H9 (cell line): ENCODE measurements at regions not wholly inside any gene's neighbourhood (a gene's known extent, or its start where the extent isn't known, plus 50 kb on each side); places are given as distances from the start of the nearest gene placed in this dataset.
A peak's percentile ranks its signal among the peaks of the same experiment; 100 is the strongest.

Experiments
- DNase-seq: peaks from one replicate; pipeline ENCODE4 v3.0.0-alpha.2; 2017
- H2AFZ ChIP-seq: one replicate; pipeline ENCODE4 v1.6.1; 2013; ENCODE audit warnings: mild to moderate bottlenecking, low read length, control low read depth, moderate library complexity
- H2AK5ac ChIP-seq: 2 replicates; pipeline ENCODE4 v1.6.1; 2013; ENCODE audit warnings: low read length, control low read depth, mixed read lengths; ENCODE audit not compliant: insufficient read length
- H2BK120ac ChIP-seq: one replicate; pipeline ENCODE4 v1.6.1; 2013; ENCODE audit warnings: low read depth, mild to moderate bottlenecking, low read length, control low read depth, inconsistent platforms; ENCODE audit not compliant: poor library complexity, severe bottlenecking
- H2BK12ac ChIP-seq: 2 replicates; pipeline ENCODE4 v1.6.1; 2013; ENCODE audit warnings: low read length, control low read depth, mixed read lengths, low read depth; ENCODE audit not compliant: insufficient read length
- H2BK15ac ChIP-seq: 2 replicates; pipeline ENCODE4 v1.6.1; 2013; ENCODE audit warnings: low read depth, low read length, control low read depth
- H2BK20ac ChIP-seq: one replicate; pipeline ENCODE4 v1.6.1; 2013; ENCODE audit warnings: low read depth, mild to moderate bottlenecking, low read length, control low read depth, inconsistent platforms; ENCODE audit not compliant: poor library complexity, severe bottlenecking
- H2BK5ac ChIP-seq: 2 replicates; pipeline ENCODE4 v1.6.1; 2013; ENCODE audit warnings: low read length, control low read depth, mixed read lengths; ENCODE audit not compliant: insufficient read length
- H3K14ac ChIP-seq: 2 replicates; pipeline ENCODE4 v1.6.1; 2013; ENCODE audit warnings: low read length, control low read depth; ENCODE audit not compliant: insufficient read depth
- H3K18ac ChIP-seq: 2 replicates; pipeline ENCODE4 v1.6.1; 2013; ENCODE audit warnings: low read depth, mild to moderate bottlenecking, mixed read lengths, low read length, control low read depth; ENCODE audit not compliant: insufficient read length
- H3K23ac ChIP-seq: 2 replicates; pipeline ENCODE4 v1.6.1; 2013; ENCODE audit warnings: low read length, control low read depth, mixed read lengths, low read depth; ENCODE audit not compliant: insufficient read length
- H3K23me2 ChIP-seq: 2 replicates; pipeline ENCODE4 v1.6.1; 2013; ENCODE audit warnings: low read depth, mild to moderate bottlenecking, mixed read lengths, low read length, control low read depth; ENCODE audit not compliant: insufficient read length, poor library complexity, severe bottlenecking
- H3K27ac ChIP-seq: 2 replicates; pipeline ENCODE4 v1.5.1; 2013; ENCODE audit warnings: low read length, control low read depth, mixed read lengths, low read depth; ENCODE audit not compliant: insufficient read length
- H3K27me3 ChIP-seq: 2 replicates; pipeline ENCODE4 v1.6.1; 2013; ENCODE audit warnings: low read length, control low read depth, inconsistent platforms; ENCODE audit not compliant: insufficient read depth
- H3K4ac ChIP-seq: 2 replicates; pipeline ENCODE4 v1.6.1; 2013; ENCODE audit warnings: low read depth, mild to moderate bottlenecking, control low read depth, inconsistent platforms, low read length, moderate library complexity
- H3K4me1 ChIP-seq: 2 replicates; pipeline ENCODE4 v1.6.1; 2013; ENCODE audit warnings: low read length, control low read depth, inconsistent platforms; ENCODE audit not compliant: insufficient read depth
- H3K4me2 ChIP-seq: 2 replicates; pipeline ENCODE4 v1.6.1; 2013; ENCODE audit warnings: low read length, control low read depth, mixed read lengths; ENCODE audit not compliant: insufficient read length, insufficient read depth
- H3K56ac ChIP-seq: 2 replicates; pipeline ENCODE4 v1.6.1; 2013; ENCODE audit warnings: low read depth, mild to moderate bottlenecking, mixed read lengths, low read length, control low read depth; ENCODE audit not compliant: insufficient read length
- H3K79me1 ChIP-seq: 2 replicates; pipeline ENCODE4 v1.6.1; 2013; ENCODE audit warnings: low read depth, mild to moderate bottlenecking, moderate library complexity, low read length, control low read depth, inconsistent platforms; ENCODE audit not compliant: insufficient read depth, poor library complexity, severe bottlenecking
- H3K79me2 ChIP-seq: 2 replicates; pipeline ENCODE4 v1.6.1; 2013; ENCODE audit warnings: low read length, control low read depth, inconsistent platforms; ENCODE audit not compliant: insufficient read depth
- H3K9ac ChIP-seq: 2 replicates; pipeline ENCODE4 v1.6.1; 2013; ENCODE audit warnings: low read length, control low read depth, mixed read lengths; ENCODE audit not compliant: insufficient read length; ENCODE audit errors: extremely low read depth
- H3K9me3 ChIP-seq: one replicate; pipeline ENCODE4 v1.6.1; 2013; ENCODE audit warnings: low read depth, low read length, inconsistent platforms; ENCODE audit not compliant: control insufficient read depth
- H3T11ph ChIP-seq: one replicate; pipeline ENCODE4 v1.6.1; 2013; ENCODE audit warnings: mild to moderate bottlenecking, low read length, control low read depth, inconsistent platforms
- H4K20me1 ChIP-seq: one replicate; pipeline ENCODE4 v1.6.1; 2013; ENCODE audit not compliant: control insufficient read depth, insufficient read length, insufficient read depth
- H4K5ac ChIP-seq: 2 replicates; pipeline ENCODE4 v1.6.1; 2013; ENCODE audit warnings: low read depth, mild to moderate bottlenecking, mixed read lengths, low read length, control low read depth; ENCODE audit not compliant: insufficient read length
- H4K8ac ChIP-seq: replicated peaks from 2 replicates; pipeline ENCODE4 v1.6.1; 2013; ENCODE audit warnings: low read length, control low read depth, mixed read lengths, low read depth; ENCODE audit not compliant: insufficient read length
- H4K91ac ChIP-seq: 2 replicates; pipeline ENCODE4 v1.6.1; 2013; ENCODE audit warnings: low read depth, mild to moderate bottlenecking, moderate library complexity, mixed read lengths, low read length, control low read depth; ENCODE audit not compliant: insufficient read length
- H3K27ac Mint-ChIP-seq, 3 experiments: 2 replicates in 2 of 3; 3 replicates in 1 of 3; pipeline ENCODE4 v1.8.0; 2020 to 2021; ENCODE audit warnings: mixed read lengths in 3 of 3, mild to moderate bottlenecking in 1 of 3, moderate library complexity in 1 of 3
- H3K27me3 Mint-ChIP-seq: 2 replicates; pipeline ENCODE4 v1.8.0; 2021; ENCODE audit warnings: low read depth, mild to moderate bottlenecking, moderate library complexity, mixed read lengths
- H3K36me3 Mint-ChIP-seq, 3 experiments: 2 replicates in 2 of 3; 3 replicates in 1 of 3; pipeline ENCODE4 v1.8.0; 2020 to 2021; ENCODE audit warnings: low read depth in 3 of 3, mixed read lengths in 3 of 3; ENCODE audit not compliant: insufficient read depth in 1 of 3
- H3K4me1 Mint-ChIP-seq, 2 experiments: 2 replicates each; pipeline ENCODE4 v1.8.0; 2020; ENCODE audit warnings: mixed read lengths in 2 of 2
- H3K4me3 Mint-ChIP-seq, 2 experiments: 2 replicates in 1 of 2; 3 replicates in 1 of 2; pipeline ENCODE4 v1.8.0; 2020 to 2021; ENCODE audit warnings: mild to moderate bottlenecking in 2 of 2, mixed read lengths in 2 of 2, moderate library complexity in 1 of 2
- H3K9me3 Mint-ChIP-seq, 2 experiments: 2 replicates in 1 of 2; 3 replicates in 1 of 2; pipeline ENCODE4 v1.8.0; 2020; ENCODE audit warnings: mild to moderate bottlenecking in 2 of 2, mixed read lengths in 2 of 2, moderate library complexity in 1 of 2
- WGBS: extraction: QIAGEN DNeasy Blood & Tissue Kit; methylation state at CpG from one replicate; pipeline ENCODE4 v1.1.7; 2013; ENCODE audit warnings: missing lambda C conversion rate, low lambda C conversion rate, mixed read lengths; ENCODE audit not compliant: insufficient read length; ENCODE audit errors: extremely low coverage; 5-methylcytosine and 5-hydroxymethylcytosine counted together
- TF ChIP-seq, protein P1 (sequence below): fragments of 200-600 bp; sonication (generic); conservative IDR thresholded peaks from 3 replicates; pipeline ENCODE4 v1.8.0; 2021; ENCODE audit warnings: antibody characterized with exemption, mild to moderate bottlenecking

DNA sequence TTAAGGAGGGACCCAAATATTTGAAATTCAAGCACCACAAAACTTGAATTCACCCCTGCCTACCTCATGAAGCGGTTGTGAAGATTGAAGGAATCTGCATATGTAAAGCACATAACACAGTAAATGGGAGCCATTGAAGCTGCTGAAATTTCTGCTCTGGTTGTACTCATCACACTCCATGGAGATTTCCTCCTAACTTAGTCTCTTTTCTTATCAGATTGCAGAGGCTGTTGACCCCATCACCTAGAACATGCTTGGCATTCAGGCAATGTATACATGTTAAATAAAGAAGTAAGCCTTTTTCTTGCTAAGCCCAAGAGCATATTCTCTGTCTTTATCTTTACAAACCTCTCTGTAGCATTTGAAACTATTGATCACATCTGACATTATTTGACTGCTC lies 104.9 kb upstream of the TNIP3 start:
- Histone ChIP-seq H2AFZ (peak overlapping the region; percentile 32), H3K56ac (no peak overlapping the region), H2AK5ac (no peak overlapping the region), H2BK20ac (no peak overlapping the region), H3K27ac (no peak overlapping the region), H4K91ac (no peak overlapping the region), H2BK12ac (no peak overlapping the region), H3K18ac (no peak overlapping the region), H3T11ph (no peak overlapping the region), H2BK5ac (no peak overlapping the region), H3K9me3 (no peaks in the 10 kb centered on the region), H3K27me3 (no peaks in the 10 kb centered on the region), H2BK120ac (no peak overlapping the region), H3K9ac (no peak overlapping the region), H3K23ac (no peak overlapping the region), H3K79me1 (no peaks in the 10 kb centered on the region), H3K23me2 (no peaks in the 10 kb centered on the region), H3K79me2 (no peaks in the 10 kb centered on the region), H2BK15ac (no peak overlapping the region), H3K14ac (no peak overlapping the region), H4K8ac (no peak overlapping the region), H4K20me1 (no peaks in the 10 kb centered on the region), H3K4me2 (no peak overlapping the region), H3K4me1 (peaks cover 4% of the 10 kb centered on the region; the same call in 1 of the 2 replicates), H3K4ac (no peak overlapping the region), H4K5ac (no peak overlapping the region)
- Mint-ChIP-seq H3K4me3 (no peak overlapping the region), H3K27me3 (no peaks in the 10 kb centered on the region), H3K4me1 (peaks cover 16 to 17% of the 10 kb centered on the region in 2 experiments), H3K27ac (no peak overlapping the region), H3K36me3 (no peaks in the 10 kb centered on the region), H3K9me3 (no peaks in the 10 kb centered on the region)
- WGBS, result no CpG with 5 or more reads among the region's 1 CpG
- TF ChIP-seq, protein P1, sequence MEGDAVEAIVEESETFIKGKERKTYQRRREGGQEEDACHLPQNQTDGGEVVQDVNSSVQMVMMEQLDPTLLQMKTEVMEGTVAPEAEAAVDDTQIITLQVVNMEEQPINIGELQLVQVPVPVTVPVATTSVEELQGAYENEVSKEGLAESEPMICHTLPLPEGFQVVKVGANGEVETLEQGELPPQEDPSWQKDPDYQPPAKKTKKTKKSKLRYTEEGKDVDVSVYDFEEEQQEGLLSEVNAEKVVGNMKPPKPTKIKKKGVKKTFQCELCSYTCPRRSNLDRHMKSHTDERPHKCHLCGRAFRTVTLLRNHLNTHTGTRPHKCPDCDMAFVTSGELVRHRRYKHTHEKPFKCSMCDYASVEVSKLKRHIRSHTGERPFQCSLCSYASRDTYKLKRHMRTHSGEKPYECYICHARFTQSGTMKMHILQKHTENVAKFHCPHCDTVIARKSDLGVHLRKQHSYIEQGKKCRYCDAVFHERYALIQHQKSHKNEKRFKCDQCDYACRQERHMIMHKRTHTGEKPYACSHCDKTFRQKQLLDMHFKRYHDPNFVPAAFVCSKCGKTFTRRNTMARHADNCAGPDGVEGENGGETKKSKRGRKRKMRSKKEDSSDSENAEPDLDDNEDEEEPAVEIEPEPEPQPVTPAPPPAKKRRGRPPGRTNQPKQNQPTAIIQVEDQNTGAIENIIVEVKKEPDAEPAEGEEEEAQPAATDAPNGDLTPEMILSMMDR, result no peak
- no peak for DNase-seq
